Heart right ventricle (tissue), 16 donors: ENCODE measurements at regions not wholly inside any gene's neighbourhood (a gene's known extent, or its start where the extent isn't known, plus 50 kb on each side); places are given as distances from the start of the nearest gene placed in this dataset.
A peak's percentile ranks its signal among the peaks of the same experiment; 100 is the strongest.

Source experiments
- ATAC-seq, 8 donors: fragments of 200-7000 bp; cut with Tn5 transposase; one replicate each; pipeline ENCODE4 v1.9.1; 2020; ENCODE audit warnings: mild to moderate bottlenecking in 8 of 8, moderate library complexity in 8 of 8, moderate number of reproducible peaks in 1 of 8
- DNase-seq, 2 donors: peaks; one replicate each; pipeline ENCODE4 v3.0.0-alpha.2; 2020
- H3K27ac ChIP-seq, 10 donors: fragments of 200-600 bp; sonication (generic) in 2 of 10; one replicate each; pipeline versions ENCODE4 v1.5.0 to v1.8.0; 2020 to 2022; ENCODE audit warnings: mild to moderate bottlenecking in 3 of 10
- H3K27me3 ChIP-seq, 7 donors: fragments of 200-600 bp; one replicate each; pipeline ENCODE4 v1.8.0; 2021 to 2022; ENCODE audit warnings: mild to moderate bottlenecking in 2 of 7
- H3K36me3 ChIP-seq, 9 donors: fragments of 200-600 bp; sonication (generic) in 1 of 9; one replicate each; pipeline versions ENCODE4 v1.5.0 to v1.8.0; 2020 to 2022; ENCODE audit warnings: mild to moderate bottlenecking in 2 of 9
- H3K4me1 ChIP-seq, 9 donors: fragments of 200-600 bp; sonication (generic) in 1 of 9; one replicate each; pipeline versions ENCODE4 v1.5.0 to v1.8.0; 2020 to 2022; ENCODE audit warnings: mild to moderate bottlenecking in 4 of 9
- H3K4me3 ChIP-seq, 10 donors: fragments of 200-600 bp; sonication (generic) in 2 of 10; one replicate each; pipeline versions ENCODE4 v1.5.0 to v1.8.0; 2020 to 2022; ENCODE audit warnings: mild to moderate bottlenecking in 7 of 10, moderate library complexity in 2 of 10
- H3K9me3 ChIP-seq, 11 donors: fragments of 200-600 bp in 10 of 11; sonication (generic) in 2 of 11; one replicate each; pipeline versions ENCODE4 v1.5.0 to v1.8.0; 2013 to 2022; ENCODE audit warnings: mild to moderate bottlenecking in 2 of 11, control low read depth in 1 of 11, moderate library complexity in 1 of 11
- CTCF ChIP-seq, 9 donors: fragments of 200-600 bp; sonication (generic) in 2 of 9; IDR thresholded peaks; one replicate each; pipeline versions ENCODE4 v1.5.0 to v1.8.0; 2021 to 2022; ENCODE audit warnings: antibody characterized with exemption in 9 of 9, mild to moderate bottlenecking in 5 of 9, moderate library complexity in 1 of 9
- WGBS, 2 donors: extraction: QIAGEN DNeasy Blood & Tissue Kit; methylation state at CpG; one replicate each; pipeline ENCODE4 v1.1.7; 2013; ENCODE audit warnings: inconsistent platforms in 1 of 2; 5-methylcytosine and 5-hydroxymethylcytosine counted together
- intact Hi-C, 10 donors: fragments of 100-400 bp; cut with DNase I; formaldehyde crosslinking; loops; one replicate each; pipeline versions ENCODE4 v1.11.1 to v1.14.2; 2022
- donor health status: Arrhythmogenic right ventricular cardiomyopathy.
- donor health status: ischemic (EF 13 %, LVEDD 7.1; RV severe dilation, severe dysfunction).
- donor health status: healthy with polysubstance abuse.
- donor health status: DM: no; HTN: yes; CAD: no.
- donor health status: DM: no; HTN: no; CAD: no.
- donor health status: ischemic (EF 25% LVEDD 6.9; RV normal size, moderate dysfunction).
- donor health status: ischemic (EF 25% LVEDD 5.7; RV mildly dilated, moderate dysfunction).
- donor health status: healthy.
- donor health status: DM: yes; HTN: yes; CAD: no.
- donor health status: Ischemic cardiomyopathy.
- donor health status: ischemic (EF 35%, LVEDD 5.7; RV mildly dilated, moderate dysfunction).
- donor health status: nonischemic (EF 11% LVEDD 7.7; RV severe dilation, severe dysfunction).
- donor health status: DM: yes; HTN: yes; CAD: no.
- donor health status: PGD.
- donor health status: ischemic (EF 29% LVEDD 5.4; RV normal size, mild dysfunction).
- donor health status: nonischemic (EF 23%, LVEDD 6.1; RV moderate dilation, normal function).

GRCh38 chr10:80945264-80945880 is 407.7 kb downstream of the SH2D4B start:
- ATAC-seq = peak in 7 of 8 donors; percentile 38 to 76 (median 57)
- H3K9me3 ChIP-seq = no peaks in the 10 kb centered on the region
- no peaks in the 10 kb centered on the region for H3K27me3 ChIP-seq
- H3K36me3 ChIP-seq = no peaks in the 10 kb centered on the region
- peak in 8 of 9 donors; percentile 28 to 68 (median 55) for TF ChIP-seq CTCF (IDR thresholded peaks at IDR 0.05)
- H3K27ac ChIP-seq = no peak overlapping the region
- WGBS, 2 donors = 50 to 52% methylated on average over 1 of the region's 1 CpG
- peak in 1 of 2 donors; percentile 12 for DNase-seq
- no peak overlapping the region for H3K4me3 ChIP-seq
- H3K4me1 ChIP-seq = peaks cover 0 to 11% (median 0%) of the 10 kb centered on the region in 9 donors
- intact Hi-C loops = loop anchor here in 2 of 10 donors (10.0 kb wide), 1 partner anchor 241 kb away; no protein-coding TSS in a partner anchor

- ATAC-seq (no peak), DNase-seq (no peak)
- H3K4me3 ChIP-seq = no peak overlapping the region
- H3K9me3 ChIP-seq = no peaks in the 10 kb centered on the region
- peaks cover 0 to 11% (median 0%) of the 10 kb centered on the region in 9 donors for H3K4me1 ChIP-seq
- TF ChIP-seq CTCF (IDR thresholded peaks at IDR 0.05) = no peak
- H3K27ac ChIP-seq = no peak overlapping the region
- H3K36me3 ChIP-seq = no peaks in the 10 kb centered on the region
- H3K27me3 ChIP-seq = peaks cover 0 to 6% (median 0%) of the 10 kb centered on the region in 7 donors
- 51 to 80% methylated on average over 1 of the region's 1 CpG for WGBS, 2 donors
- intact Hi-C loops = loop anchor here in 2 of 10 donors (10.0 kb wide), 1 partner anchor 241 kb away; no protein-coding TSS in a partner anchor
Observed at GRCh38 chr10:80946073-80946472, 408.4 kb downstream of the SH2D4B start.

GRCh38 chr10:80946957-80947726 is 409.4 kb downstream of the SH2D4B start:
- no peak overlapping the region for H3K27ac ChIP-seq
- 80 to 84% methylated on average over 5 of the region's 5 CpGs for WGBS, 2 donors
- no peaks in the 10 kb centered on the region for H3K9me3 ChIP-seq
- H3K27me3 ChIP-seq = peaks cover 0 to 7% (median 0%) of the 10 kb centered on the region in 7 donors
- TF ChIP-seq CTCF (IDR thresholded peaks at IDR 0.05) = no peak
- no peak overlapping the region for H3K4me3 ChIP-seq
- no peaks in the 10 kb centered on the region for H3K36me3 ChIP-seq
- DNase-seq (no peak), ATAC-seq (no peak)
- H3K4me1 ChIP-seq = peaks cover 0 to 11% (median 0%) of the 10 kb centered on the region in 9 donors
- intact Hi-C loops = loop anchor here in 2 of 10 donors (10.0 kb wide), 1 partner anchor 242 kb away; no protein-coding TSS in a partner anchor

- Histone ChIP-seq H3K9me3 (no peaks in the 10 kb centered on the region), H3K27ac (no peak overlapping the region), H3K4me3 (no peak overlapping the region), H3K4me1 (peaks cover 0 to 10% (median 0%) of the 10 kb centered on the region in 9 donors), H3K36me3 (no peaks in the 10 kb centered on the region), H3K27me3 (peaks cover 0 to 7% (median 0%) of the 10 kb centered on the region in 7 donors)
- ATAC-seq (no peak), DNase-seq (no peak)
- 85 to 87% methylated on average over 5 of the region's 5 CpGs for WGBS, 2 donors
- TF ChIP-seq CTCF (IDR thresholded peaks at IDR 0.05) = no peak
- intact Hi-C loops = loop anchor here in 2 of 10 donors (10.0 kb wide), 1 partner anchor 245 kb away; no protein-coding TSS in a partner anchor
Observed at GRCh38 chr10:80949785-80950184, 412.1 kb downstream of the SH2D4B start.
